GM10248 (cell line): ENCODE measurements at regions not wholly inside any gene's neighbourhood (a gene's known extent, or its start where the extent isn't known, plus 50 kb on each side); places are given as distances from the start of the nearest gene placed in this dataset.
"Not testable (repeated sequence)": the region's sequence is repeated elsewhere in the genome, so short reads cannot be mapped to it uniquely, and the experiment has no call there.

Experiments
- CTCF ChIA-PET: fragments of 300-600 bp; sonication (Branson Sonifier 250); formaldehyde crosslinking; extraction: SDS; loops from one replicate; lab custom pipeline; 2021; ENCODE audit warnings: antibody characterized with exemption; lab: Yijun Ruan, JAX
- POLR2A ChIA-PET: fragments of 350-650 bp; sonication (Branson Sonifier 250); formaldehyde crosslinking; extraction: SDS; loops from one replicate; lab custom pipeline; 2020; ENCODE audit warnings: antibody characterized with exemption; lab: Yijun Ruan, JAX
- DNase-seq: peaks from one replicate; pipeline ENCODE4 v3.0.0; 2012; ENCODE audit errors: extremely low spot score
- CTCF ChIP-seq: IDR thresholded peaks from 2 replicates; pipeline ENCODE4 v1.5.1; 2012; ENCODE audit warnings: mild to moderate bottlenecking, low read depth; ENCODE audit errors: extremely low read depth, missing control alignments, control extremely low read depth

DNA sequence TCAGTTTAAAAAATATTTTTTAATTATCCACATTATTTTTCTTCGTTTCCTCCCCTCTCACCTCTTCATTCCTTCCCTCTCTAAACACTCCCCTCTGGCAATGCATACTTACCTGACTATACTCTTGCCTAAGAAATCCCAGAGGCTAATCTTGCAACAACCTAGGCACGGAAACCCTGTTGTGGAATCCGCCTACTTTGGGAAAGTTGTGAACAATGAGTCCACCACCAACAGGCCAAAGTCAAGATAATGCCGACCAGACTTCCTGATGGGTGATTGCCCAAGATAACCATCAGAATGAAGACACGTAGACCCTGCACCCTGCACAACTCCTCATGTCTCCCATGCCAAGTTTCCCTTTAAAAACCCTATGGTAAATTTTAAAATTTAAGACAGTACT lies 521.5 kb downstream of the KIF20B start:
- CTCF ChIA-PET, result no interaction called here
- no peak for DNase-seq
- no peak for TF ChIP-seq CTCF
- POLR2A ChIA-PET, result no interaction called here

GRCh38 chr10:90224791-90225566 lies 523.6 kb downstream of the KIF20B start:
- DNase-seq, result no peak
- ChIA-PET POLR2A (no interaction called here), CTCF (interaction anchor here (1.6 kb wide), 1 partner anchor 12 kb away, joined by 8 read pairs; no protein-coding TSS in a partner anchor)
- no peak for TF ChIP-seq CTCF

GRCh38 chr10:90226517-90226916 lies 525.1 kb downstream of the KIF20B start:
- no peak for TF ChIP-seq CTCF
- no peak for DNase-seq
- POLR2A ChIA-PET, result no interaction called here
- CTCF ChIA-PET, result no interaction called here

DNA sequence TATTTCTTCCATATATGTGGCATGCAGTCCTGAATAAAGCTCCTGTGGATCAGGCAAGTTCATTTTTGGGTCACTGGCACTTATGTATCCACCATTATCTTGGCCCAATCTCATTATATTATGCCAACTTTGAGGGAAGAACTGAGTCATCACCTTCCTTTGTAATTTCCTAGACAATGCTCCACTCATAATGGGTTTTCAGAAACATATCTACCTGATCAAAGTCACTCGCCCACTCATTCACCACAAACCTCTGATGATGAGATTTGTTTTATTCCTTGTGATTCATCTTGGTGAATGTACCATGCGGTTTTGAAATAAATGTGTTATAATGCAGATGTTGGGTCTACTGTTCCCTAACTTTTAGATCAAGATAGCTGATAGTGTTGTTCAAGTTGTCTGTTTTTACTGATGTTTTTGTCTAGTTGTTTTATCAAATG lies 525.8 kb downstream of the KIF20B start:
- CTCF ChIA-PET, result no interaction called here
- POLR2A ChIA-PET, result no interaction called here
- DNase-seq, result no peak
- TF ChIP-seq CTCF, result no peak

DNA sequence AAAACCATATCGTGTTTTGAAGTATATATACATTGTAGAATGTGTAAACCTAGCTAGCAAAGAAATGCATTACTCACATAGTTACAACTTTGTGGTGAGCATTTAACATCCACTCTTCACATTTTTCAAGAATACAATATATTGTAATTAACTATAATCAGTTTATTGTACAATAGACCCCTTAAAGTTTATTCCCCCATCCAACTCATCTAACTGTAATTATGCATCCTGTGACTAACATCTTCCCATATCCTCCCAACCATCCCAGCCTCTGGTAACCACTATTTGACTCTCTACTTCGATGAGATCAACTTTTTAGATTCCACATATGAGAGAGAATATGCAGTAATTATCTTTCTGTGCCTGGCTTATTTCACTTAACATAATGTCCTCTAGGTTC lies 526.4 kb downstream of the KIF20B start:
- ChIA-PET CTCF (no interaction called here), POLR2A (no interaction called here)
- TF ChIP-seq CTCF, result no peak
- no peak for DNase-seq

DNA sequence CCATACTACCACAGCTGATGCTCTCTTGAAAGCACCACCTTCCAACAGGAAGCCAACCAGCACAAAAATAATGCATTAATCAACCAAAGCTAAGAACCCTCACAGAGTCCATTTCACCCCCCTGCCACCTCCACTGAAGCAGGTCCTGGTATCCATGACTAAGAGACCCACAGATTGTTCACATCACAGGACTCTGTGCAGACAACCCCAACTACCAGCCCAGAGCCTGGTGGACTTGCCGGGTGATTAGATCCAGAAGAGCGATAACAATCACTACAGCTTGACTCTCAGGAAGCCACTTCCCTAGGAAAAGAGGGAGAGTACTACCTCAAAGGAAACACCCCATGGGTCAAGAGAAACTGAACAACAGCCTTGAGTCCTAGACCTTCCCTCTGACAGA lies 528.1 kb downstream of the KIF20B start:
- no peak for DNase-seq
- no peak for TF ChIP-seq CTCF
- CTCF ChIA-PET, result no interaction called here
- POLR2A ChIA-PET, result no interaction called here

DNA sequence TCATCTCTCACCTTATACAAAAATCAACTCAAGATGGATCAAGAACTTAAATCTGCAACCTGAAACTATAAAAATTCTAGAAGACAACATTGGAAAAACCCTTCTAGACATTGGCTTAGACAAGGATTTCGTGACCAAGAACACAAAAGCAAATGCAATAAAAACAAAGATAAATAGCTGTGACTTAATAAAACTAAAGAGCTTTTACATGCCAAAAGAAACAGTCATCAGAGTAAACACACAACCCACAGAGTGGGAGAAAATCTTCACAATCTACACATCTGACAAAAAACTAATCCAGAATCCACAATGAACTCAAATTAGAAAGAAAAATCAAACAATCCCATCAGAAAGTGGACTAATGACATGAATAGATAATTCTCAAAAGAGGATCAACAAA lies 532.4 kb downstream of the KIF20B start:
- CTCF ChIA-PET, POLR2A ChIA-PET: not testable (repeated sequence)

More for the DNA sequence above, 532.4 kb downstream of the KIF20B start:
- DNase-seq, result not testable (repeated sequence)
